ENCODE measurements at regions not wholly inside any gene's neighbourhood (a gene's known extent, or its start where the extent isn't known, plus 50 kb on each side); places are given as distances from the start of the nearest gene placed in this dataset.
"Not testable (repeated sequence)": the region's sequence is repeated elsewhere in the genome, so short reads cannot be mapped to it uniquely, and the experiment has no call there.

DNA sequence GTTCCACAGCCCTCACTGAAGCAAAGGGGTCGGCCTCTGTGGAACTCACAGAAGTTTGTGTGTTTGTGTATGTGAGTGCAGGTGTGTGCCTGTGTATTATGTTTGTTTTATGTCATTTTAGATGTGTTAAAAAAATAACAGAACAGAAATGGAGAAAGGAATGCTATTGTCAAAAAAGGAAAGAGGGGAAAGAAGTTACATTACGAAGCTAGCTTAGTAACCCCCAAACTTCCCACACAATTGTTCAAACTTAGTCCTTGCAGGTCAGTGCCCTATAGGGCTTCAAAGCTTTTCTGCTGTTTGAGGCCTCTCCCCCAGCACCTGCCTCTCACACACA, 1505.6 kb upstream of the SLC10A2 start:
- no peak for DNase-seq

DNA sequence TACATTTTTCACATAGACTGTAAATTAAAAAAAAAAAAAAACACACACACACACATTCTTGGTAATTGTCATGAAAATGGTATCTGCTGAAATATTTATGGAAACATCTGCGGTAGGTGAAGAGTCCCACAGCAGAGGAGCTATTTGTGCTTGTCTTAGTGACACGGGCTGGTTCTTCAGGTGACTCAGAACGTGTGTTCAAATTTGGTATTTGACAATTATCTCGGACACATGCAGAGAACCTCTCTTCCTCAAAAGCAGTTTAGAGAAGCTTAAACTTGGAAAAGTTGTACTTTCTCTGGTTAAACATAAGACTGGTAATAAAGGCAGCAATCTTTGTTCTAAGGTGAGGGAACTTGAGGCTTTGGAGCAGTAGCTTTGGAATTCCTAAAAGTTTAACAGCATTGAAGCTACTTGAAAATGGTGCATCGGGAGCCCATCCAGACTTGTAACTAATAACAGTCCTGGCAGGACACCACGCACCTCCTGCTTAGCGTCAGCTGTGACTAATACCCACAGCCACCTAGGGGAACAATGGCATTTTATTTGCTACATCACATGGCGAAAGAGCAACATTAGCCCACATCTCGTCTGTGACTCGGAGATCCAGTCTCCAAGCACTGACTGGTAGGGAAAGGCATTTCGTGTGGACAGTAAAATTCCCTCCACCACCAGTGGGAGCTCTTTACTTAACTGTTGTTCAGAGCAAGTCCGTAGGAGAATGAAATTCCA, 1505.1 kb upstream of the SLC10A2 start:
- DNase-seq, result peak; percentile 68 to 76

DNA sequence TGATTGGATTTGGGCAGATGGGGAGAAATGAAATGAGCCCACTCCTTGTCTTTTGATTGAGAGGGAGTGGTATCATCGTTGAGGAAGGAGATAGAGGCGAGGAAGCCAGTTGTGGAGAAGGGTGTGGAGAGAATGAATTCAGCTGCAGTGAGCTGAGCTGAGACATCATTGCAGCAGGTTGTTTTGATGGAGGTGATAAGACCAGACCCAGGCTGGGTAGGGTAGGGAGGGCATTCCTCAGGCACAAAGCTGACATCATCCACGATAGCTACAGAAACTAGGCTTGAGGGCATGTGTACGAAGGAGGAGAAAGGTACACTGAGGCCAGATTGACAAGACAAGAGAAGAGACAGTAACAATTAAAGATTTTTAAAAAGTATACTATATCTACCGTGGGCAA, 1500.9 kb upstream of the SLC10A2 start:
- no peak for DNase-seq

DNA sequence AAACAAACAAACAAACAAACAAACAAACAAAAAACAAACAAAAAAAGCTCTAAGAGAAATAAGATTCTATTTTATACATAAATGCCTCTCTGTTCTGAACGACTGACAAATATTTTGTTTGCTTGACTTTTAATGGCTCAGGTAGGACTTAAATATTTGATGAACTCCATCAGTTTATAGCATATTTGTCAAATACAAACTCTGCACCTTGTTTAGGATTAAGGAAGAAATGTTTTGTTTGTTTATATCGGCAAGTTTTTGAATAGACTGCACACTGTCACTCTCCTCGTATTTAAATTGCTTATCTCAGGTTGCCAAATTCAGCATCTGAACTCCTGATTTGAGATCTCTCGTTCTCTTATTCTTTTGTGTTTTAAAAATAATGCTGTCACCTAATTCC, 1499.7 kb upstream of the SLC10A2 start:
- DNase-seq, result no peak

DNA sequence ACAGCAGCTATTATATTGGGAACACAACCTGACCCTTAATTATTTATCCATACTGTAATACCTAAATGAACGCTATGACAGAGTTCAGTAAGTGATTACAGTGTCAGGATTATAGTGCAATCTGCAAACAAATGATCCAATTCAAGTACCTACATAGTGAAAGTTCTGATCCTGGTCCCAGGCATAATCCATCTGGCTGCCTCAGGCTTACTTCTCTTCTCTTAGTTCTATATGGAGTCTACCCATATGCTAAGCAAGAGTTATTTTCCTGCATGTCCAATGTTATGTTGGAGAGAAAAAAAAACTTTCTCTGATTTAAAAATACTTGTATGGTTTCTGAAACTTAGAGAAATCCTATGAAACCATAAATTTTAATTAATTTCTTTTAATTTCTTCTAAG, 1487.7 kb upstream of the SLC10A2 start:
- no peak for DNase-seq

DNA sequence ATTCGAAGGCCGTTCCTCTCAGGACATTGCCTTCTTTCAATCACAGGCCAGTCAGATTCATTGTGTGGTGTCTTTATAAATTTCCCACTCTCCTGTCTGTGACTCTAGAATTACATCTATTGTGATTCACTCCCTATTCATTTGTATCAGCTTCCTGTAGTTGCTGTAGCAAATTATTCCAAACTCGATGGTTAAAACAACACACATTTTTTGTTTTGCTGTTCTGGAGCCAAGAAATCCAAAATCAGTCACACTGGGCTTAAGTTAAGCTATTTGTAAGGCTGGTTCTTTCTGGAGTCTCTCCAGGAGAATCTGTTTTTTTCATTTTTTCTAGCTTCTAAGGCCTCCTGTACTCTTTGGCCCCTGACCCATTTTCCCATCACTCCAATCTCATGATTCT, 1487.0 kb upstream of the SLC10A2 start:
- no peak for DNase-seq

DNA sequence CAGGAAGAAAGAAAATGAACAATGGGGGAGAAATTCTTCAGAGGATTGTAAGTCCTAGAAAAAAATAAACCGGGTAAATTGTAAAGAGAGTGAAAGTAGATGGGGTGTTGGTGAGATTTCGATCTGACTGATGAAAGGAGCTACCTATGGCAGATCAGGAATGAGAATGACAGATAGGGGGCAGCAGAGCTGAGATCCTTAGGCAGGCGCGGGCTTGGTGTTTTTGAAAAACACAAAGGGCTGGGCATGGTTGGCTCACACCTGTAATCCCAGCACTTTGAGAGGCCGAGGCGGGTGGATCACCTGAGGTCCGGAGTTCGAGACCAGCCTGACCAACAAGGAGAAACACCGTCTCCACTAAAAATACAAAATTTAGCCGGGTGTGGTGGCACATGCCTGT, 1468.6 kb upstream of the SLC10A2 start:
- no peak for DNase-seq

DNA sequence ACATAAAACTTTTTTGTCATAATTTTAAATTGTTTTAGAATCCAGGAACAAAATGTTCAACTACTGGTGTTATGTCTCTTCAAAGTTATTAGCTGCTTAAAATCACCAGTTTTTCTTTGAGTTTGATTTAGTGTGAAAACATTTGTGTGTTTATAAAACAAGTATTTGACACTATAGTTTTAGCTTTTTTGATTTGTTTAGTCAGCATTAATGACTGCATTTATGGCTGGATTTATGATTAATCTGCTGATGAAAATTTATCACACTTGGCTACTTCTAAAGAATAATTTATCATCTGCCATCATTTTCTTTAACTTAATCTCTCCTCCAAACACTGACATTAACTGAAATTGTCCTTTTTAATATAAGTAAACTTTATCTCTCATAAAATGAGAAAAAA, 1465.9 kb upstream of the SLC10A2 start:
- DNase-seq, result peak in 1 of 2 donors; percentile 15

DNA sequence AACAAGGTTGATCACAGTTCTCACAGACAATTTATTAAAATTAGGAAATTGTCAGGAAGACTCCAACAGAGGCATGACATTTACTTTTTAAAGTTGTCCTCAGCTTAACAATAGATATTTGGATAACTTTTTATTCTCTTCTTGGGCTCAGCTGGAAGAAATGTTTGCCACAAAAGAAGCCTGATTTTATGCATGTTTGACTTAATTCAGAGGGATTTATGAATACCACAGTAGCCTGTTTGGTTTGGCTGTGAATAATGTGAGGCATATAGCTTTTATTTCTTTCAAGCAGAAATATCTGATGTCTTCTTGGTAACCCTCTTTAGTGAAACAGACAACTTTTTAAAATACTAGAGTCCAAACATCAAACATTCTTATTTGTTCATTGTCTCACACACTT, 1464.5 kb upstream of the SLC10A2 start:
- DNase-seq, result no peak

DNA sequence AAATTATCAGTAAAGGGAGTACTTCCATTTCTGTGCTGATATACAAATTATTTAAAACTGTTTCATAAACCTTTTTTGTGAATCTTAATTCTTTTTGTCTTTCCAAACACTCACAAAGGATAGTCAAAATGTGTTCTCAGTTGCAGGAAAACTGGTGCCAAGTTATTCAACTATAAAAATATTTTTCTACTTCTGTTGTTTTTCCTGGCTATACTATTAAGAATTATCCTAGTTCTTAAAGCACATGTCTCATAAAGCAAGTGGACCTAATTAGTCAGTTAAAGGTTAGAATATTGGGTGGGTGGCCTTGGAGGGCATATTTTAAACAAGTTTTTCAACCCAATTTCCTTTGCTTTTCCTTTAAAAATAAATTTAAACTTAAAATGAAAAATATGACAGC, 1460.3 kb upstream of the SLC10A2 start:
- no peak for DNase-seq

DNA sequence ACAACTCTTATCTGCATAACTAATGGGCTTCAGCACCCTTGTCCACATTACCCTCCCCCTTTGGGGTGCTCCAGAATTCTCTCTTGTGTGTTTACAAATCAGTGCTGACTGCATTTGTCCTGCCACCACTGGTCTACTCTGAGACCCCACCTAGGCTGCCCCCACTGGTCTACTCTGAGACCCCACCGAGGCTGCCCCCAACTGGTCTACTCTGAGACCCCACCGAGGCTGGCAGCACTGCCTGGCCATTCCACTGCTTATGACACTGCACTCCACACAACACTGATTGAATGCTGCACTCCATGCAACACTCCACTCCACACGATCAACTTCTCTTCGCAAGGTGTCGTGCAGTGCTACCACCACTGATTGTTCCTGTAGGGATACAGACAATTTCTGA, 1459.2 kb upstream of the SLC10A2 start:
- DNase-seq, result no peak

DNA sequence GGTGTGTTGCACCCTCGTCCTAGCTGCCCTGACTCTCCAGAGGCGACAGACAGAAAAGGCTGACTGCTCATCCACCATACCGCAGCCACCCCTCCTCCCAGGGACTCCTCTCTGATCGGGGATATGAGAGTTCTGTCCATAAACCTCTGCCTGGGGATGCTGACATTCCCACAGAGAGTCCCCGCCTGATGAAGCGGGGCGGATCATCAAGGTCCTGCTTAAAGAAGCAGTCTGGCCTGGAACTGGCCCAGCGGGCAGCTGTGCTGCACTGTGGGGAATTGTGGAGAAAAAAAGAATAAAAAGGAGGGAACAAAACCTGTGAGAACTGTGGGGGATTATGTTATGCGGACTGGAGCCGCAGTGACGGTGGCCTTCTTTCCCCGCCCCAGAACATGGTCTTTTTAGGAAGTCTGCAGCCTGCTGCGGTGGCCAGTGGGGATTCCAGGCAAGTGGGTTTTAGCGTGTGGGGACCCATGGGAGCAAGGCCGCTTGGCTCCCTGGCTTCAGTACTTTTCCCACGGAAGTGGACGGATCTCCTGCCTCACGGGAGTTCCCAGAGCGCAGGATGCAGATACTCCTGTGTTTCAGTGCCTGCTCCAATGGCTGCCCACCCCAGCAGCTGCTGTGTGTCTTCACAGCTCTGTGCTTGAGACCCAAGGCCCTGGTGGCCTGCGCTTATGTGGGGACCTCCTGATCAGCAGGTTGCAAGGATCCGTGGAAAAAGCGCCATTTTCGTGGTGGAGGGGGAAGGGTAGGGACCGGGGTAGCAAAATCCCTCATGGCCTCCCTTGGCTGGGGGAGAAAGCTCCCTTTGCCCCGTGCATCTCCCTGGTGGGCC, 1456.2 kb upstream of the SLC10A2 start:
- no peak for DNase-seq

DNA sequence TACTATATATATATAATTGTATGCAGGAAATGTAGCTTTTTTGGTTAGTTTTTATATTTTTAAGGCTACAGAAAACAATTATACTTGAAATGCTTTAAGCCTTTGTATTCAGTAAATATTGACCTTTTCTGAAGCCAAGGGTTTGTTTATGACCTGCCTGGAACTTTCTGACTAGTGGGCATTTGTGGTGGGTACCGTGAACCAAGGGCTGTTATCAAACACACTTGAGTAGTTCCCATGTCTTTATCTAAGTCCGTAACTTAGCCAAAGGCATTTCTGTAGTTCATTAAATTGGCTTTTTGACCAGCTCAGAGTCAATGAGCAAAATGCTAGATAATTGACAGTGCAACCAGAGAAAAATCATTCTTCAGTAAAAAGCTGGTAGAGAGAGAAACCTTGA, 1444.2 kb upstream of the SLC10A2 start:
- no peak for DNase-seq

DNA sequence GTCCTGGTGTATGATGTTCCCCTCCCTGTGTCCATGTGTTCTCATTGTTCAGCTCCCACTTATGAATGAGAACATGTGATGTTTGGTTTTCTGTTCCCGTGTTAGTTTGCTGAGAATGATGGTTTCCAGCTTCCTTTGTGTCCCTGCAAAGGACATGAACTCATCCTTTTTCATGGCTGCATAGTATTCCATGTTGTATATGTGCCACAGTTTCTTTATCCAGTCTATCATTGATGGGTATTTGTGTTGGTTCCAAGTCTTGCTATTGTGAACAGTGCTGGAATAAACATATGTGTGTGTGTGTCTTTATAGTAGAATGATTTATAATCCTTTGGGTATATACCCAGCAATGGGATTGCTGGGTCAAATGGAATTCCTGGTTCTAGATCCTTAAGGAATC, 1427.3 kb upstream of the SLC10A2 start:
- not testable (repeated sequence) for DNase-seq

DNA sequence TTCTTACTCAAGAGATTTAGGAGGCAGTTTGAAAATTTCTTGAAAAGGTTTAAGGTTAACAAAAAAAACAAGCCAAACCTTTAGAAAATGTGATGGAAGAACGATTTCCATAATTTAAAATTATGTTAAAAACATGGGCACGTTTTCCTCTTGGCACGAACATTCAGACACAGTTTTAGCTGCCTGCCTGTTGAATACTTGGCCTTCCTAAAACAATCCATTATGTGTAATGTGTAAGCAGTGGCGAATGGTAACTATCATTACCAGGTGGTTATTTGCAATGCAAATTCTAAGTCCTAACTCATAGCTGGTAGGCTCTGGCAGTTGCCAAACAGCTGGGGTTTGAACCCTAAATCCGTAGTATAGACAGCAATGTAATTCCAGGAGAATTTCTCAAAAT, 1425.7 kb upstream of the SLC10A2 start:
- DNase-seq, result no peak

DNA sequence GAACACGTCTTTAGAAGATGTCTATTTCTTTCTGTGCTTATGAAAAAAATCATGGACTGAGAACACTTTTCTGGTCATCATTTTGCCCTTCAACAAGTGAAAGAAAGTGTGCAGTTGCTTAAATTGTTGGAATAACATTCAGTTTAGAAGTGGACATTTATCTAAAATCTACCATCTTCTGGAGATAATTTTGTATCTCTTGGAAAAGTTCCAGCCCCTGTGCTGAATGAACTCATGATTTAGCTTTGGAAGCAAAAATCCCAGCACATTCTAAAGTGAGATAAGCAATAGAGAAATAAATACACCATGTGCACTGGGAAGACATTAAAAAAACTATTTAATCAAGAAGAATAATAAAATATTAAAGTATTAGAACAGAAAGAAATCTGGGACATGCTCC, 1420.8 kb upstream of the SLC10A2 start:
- no peak for DNase-seq

DNA sequence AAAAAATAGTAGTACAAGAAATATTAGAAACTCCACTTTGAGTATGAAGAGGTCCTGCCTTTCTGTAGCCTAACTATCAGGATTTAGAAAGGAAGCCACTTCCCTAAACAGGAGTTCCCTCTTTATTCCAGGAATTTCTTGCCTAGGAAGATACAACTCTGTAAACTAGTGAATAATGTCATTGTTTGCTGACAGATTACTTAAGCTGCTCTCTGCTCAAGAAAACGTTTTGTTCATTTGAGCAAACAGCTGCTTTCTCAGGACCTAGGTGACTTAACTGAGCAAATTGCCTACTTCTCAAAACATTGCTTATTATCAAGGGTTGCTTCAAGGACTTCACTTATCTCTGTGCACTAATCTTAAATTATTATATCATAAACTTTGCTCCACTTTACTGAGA, 1419.4 kb upstream of the SLC10A2 start:
- DNase-seq, result no peak

DNA sequence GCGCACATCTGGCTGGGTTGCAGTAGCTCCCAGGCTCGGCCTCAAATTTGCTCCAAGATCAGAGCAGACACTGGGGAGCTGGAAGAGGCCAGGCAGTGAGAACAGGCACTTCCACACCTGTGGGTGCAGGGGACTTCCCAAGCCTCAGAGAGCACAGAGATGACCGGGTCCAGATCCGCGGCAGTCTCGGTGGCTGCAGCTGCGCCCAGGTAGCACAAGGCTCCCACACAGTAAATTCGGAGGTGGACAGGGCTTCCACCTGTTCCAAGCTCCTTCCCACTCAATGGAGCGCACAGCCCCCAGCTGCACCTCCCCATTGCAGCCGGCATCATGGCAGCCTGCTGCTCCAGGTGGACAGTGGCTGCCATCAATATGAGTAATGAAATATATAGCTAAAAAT, 1417.4 kb upstream of the SLC10A2 start:
- no peak for DNase-seq

DNA sequence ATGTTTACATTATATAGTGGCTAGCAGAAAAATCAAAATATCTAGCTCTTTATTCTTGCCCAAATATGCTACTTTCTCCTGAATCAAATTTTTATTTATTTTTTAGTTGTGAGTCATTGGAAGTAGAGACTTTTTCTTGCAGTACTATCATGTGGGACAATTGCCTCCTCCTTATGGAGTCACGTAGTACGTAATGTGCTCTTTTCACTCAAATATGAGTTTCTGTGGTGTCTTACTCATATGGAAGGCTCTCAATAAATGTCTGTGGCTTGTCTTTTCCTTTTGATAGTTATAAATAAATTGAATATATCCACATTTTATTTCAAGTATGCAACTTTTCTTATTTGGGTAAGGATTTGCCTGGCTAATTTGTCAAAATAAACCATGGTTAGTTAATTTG, 1411.0 kb upstream of the SLC10A2 start:
- DNase-seq, result no peak

DNA sequence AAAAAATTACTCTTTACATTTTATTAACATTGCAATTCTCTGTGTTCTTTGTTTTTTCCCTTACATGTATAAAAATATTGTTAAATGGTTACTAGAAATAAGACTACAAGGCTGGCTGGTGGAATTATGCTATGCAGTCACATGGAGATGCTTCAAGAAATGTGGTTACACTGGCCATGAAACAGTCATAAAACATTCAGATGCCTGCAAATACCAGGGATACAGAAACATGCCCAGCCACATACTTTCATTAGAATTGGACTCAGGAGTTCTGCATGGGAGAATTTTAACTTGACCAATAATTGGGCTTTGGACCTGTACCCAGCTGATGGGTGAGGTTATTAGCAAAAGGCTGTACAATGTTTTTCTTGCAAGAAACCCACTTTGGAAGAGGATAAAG, 1407.7 kb upstream of the SLC10A2 start:
- DNase-seq, result no peak

DNA sequence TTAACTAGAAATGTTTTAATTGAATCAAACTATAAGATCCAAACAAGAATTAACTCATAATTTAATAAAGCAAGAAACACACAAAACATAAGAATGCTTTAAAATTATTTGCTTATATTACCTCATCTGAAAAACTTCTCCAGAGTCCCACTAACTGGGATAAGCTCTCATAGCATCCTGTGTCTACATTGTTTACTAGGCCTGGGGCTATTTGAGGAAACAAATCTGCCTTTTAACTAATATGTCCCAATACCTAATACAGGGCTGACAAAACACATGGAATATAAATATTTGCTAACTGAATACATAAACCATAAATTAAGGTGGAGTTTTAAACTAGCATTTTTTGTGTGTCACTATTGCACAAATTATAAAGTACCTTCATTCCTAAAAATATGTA, 1399.8 kb upstream of the SLC10A2 start:
- DNase-seq, result no peak

DNA sequence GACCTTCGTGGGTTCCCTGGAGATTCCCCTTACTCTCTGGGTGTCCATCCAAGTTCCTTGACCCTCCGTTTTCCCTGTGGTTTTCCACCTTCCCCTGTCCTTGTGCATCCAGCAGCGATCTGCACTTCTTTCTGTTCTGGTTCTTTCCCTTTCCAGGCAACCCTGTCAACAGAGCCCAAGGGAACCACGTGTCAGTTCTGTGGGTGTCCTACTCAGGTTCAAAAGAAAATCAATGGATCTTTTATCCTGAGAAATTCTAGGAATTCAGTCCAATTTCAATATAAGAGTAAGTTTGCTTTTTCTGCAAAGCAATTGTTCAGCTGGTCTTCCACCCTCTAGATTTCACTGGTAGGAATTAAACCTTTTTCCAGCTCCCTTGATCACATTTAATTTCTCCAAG, 1394.8 kb upstream of the SLC10A2 start:
- no peak for DNase-seq

DNA sequence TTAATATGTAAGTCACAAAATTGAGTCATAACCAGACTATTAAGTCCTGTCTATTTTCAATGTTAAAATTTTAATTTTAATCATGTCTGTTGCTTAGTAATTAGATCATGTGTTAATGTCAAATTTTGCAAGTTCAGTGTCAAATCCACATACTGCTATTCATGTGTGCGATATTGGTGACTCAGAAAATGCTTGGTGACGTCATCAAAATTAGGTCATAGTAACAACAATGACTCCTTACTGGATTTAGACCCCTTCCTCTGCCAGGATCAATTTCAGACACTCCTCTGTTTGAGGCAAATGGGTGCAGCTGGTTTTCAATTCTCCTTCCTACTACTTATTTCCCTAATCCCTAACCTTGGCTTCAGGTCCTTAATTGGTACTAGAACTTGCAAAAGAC, 1394.3 kb upstream of the SLC10A2 start:
- DNase-seq, result no peak

DNA sequence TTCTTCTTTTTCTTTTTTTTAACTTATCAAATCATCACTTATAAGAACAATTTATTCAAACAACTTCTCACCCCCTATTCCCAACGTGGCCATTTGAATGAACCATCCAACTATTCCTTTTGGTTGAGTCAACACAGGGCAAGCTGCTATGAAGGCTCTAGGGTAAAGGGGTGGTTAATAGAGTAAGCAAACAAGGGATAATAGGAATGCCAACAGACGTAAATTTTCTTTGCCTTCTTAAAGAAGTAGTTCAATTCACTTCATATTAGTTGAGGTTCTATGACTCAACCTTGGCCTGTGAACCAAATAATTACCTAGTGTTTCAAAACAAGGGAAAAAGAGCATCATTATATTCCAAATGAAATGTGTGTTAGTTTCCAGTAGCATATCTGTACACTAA, 1383.8 kb upstream of the SLC10A2 start:
- no peak for DNase-seq

All from right lung (tissue), 2 donors.